ENCODE measurements at regions not wholly inside any gene's neighbourhood (a gene's known extent, or its start where the extent isn't known, plus 50 kb on each side); places are given as distances from the start of the nearest gene placed in this dataset.
A peak's percentile ranks its signal among the peaks of the same experiment; 100 is the strongest.

GRCh38 chr12:107580750-107581618 lies 104.6 kb upstream of the PWP1 start:
- H3K4me3 ChIP-seq (ENCODE audit: low read depth, low read length): peak overlapping the region; percentile 28
- DNase-seq (ENCODE audit: low read depth): no peak

GRCh38 chr12:107581619-107582015 lies 104.0 kb upstream of the PWP1 start:
- no peak for DNase-seq (ENCODE audit: low read depth)
- no peak overlapping the region for H3K4me3 ChIP-seq (ENCODE audit: low read depth, low read length)
- TF ChIP-seq CTCF (IDR thresholded peaks at IDR 0.05; ENCODE audit: insufficient read depth, low read length): no peak

More at GRCh38 chr12:107580750-107581618, 104.6 kb upstream of the PWP1 start:
- TF ChIP-seq CTCF (IDR thresholded peaks at IDR 0.05; ENCODE audit: insufficient read depth, low read length): no peak

GRCh38 chr12:107583551-107583950 lies 102.0 kb upstream of the PWP1 start:
- no peak for TF ChIP-seq CTCF (IDR thresholded peaks at IDR 0.05; ENCODE audit: insufficient read depth, low read length)
- no peak for DNase-seq (ENCODE audit: low read depth)
- H3K4me3 ChIP-seq (ENCODE audit: low read depth, low read length): no peak overlapping the region

- TF ChIP-seq CTCF (IDR thresholded peaks at IDR 0.05; ENCODE audit: insufficient read depth, low read length): no peak
- H3K4me3 ChIP-seq (ENCODE audit: low read depth, low read length): no peak overlapping the region
- DNase-seq (ENCODE audit: low read depth): no peak
Observed at GRCh38 chr12:107584563-107584962, 101.0 kb upstream of the PWP1 start.

GRCh38 chr12:107586256-107586970 lies 99.2 kb upstream of the PWP1 start:
- no peak for TF ChIP-seq CTCF (IDR thresholded peaks at IDR 0.05; ENCODE audit: insufficient read depth, low read length)

GRCh38 chr12:107590413-107590812 lies 95.2 kb upstream of the PWP1 start:
- TF ChIP-seq CTCF (IDR thresholded peaks at IDR 0.05; ENCODE audit: insufficient read depth, low read length): no peak
- no peak overlapping the region for H3K4me3 ChIP-seq (ENCODE audit: low read depth, low read length)
- no peak for DNase-seq (ENCODE audit: low read depth)

More at GRCh38 chr12:107586256-107586970, 99.2 kb upstream of the PWP1 start:
- no peak overlapping the region for H3K4me3 ChIP-seq (ENCODE audit: low read depth, low read length)
- no peak for DNase-seq (ENCODE audit: low read depth)
